GM23338 (cell line): ENCODE measurements at regions not wholly inside any gene's neighbourhood (a gene's known extent, or its start where the extent isn't known, plus 50 kb on each side); places are given as distances from the start of the nearest gene placed in this dataset.

Experiments
- ATAC-seq: fragments of 200-7000 bp; cut with Tn5 transposase; 3 replicates; pipeline ENCODE4 v1.9.1; 2020
- DNase-seq: peaks from one replicate; pipeline ENCODE4 v3.0.0-alpha.2; 2015; ENCODE audit warnings: low spot score
- H2AFZ ChIP-seq: fragments of 200-600 bp; sonication (generic); 2 replicates; pipeline ENCODE4 v1.8.0; 2016; ENCODE audit warnings: antibody characterized with exemption, mild to moderate bottlenecking, moderate library complexity
- H3F3A ChIP-seq: fragments of 200-600 bp; sonication (generic); replicated peaks from 2 replicates; pipeline ENCODE4 v1.8.0; 2017; ENCODE audit warnings: antibody characterized with exemption, mixed run types, low read depth
- H3K27ac ChIP-seq: fragments of 200-600 bp; sonication (generic); 2 replicates; pipeline ENCODE4 v1.6.1; 2016; ENCODE audit warnings: low read depth
- H3K27me3 ChIP-seq: fragments of 200-600 bp; sonication (generic); 2 replicates; pipeline ENCODE4 v1.8.0; 2016; ENCODE audit warnings: mild to moderate bottlenecking, mixed run types, moderate library complexity; ENCODE audit not compliant: insufficient read depth
- H3K36me3 ChIP-seq: fragments of 200-600 bp; sonication (generic); 2 replicates; pipeline ENCODE4 v1.8.0; 2016; ENCODE audit warnings: mild to moderate bottlenecking; ENCODE audit not compliant: insufficient read depth
- H3K4me1 ChIP-seq: fragments of 200-600 bp; sonication (generic); 2 replicates; pipeline ENCODE4 v1.8.0; 2016; ENCODE audit warnings: mild to moderate bottlenecking, moderate library complexity; ENCODE audit not compliant: insufficient read depth
- H3K4me2 ChIP-seq: fragments of 200-600 bp; sonication (generic); 2 replicates; pipeline ENCODE4 v1.7.1; 2017; ENCODE audit warnings: mixed run types
- H3K4me3 ChIP-seq: fragments of 200-600 bp; sonication (generic); 2 replicates; pipeline ENCODE4 v1.6.1; 2016; ENCODE audit warnings: mixed run types
- H3K79me2 ChIP-seq: fragments of 200-600 bp; sonication (generic); replicated peaks from 2 replicates; pipeline ENCODE4 v1.8.0; 2017; ENCODE audit warnings: mild to moderate bottlenecking; ENCODE audit not compliant: insufficient read depth
- H3K9me2 ChIP-seq: fragments of 200-600 bp; sonication (generic); 2 replicates; pipeline ENCODE4 v1.8.0; 2017; ENCODE audit not compliant: insufficient read depth
- H4K20me1 ChIP-seq: fragments of 200-600 bp; sonication (generic); replicated peaks from 2 replicates; pipeline ENCODE4 v1.8.0; 2017; ENCODE audit warnings: mild to moderate bottlenecking; ENCODE audit not compliant: insufficient read depth
- H3K27ac Mint-ChIP-seq: 2 replicates; pipeline ENCODE4 v1.8.0; 2020; ENCODE audit warnings: inconsistent platforms, mild to moderate bottlenecking, moderate library complexity, mixed read lengths
- H3K27me3 Mint-ChIP-seq: 3 replicates; pipeline ENCODE4 v1.8.0; 2022; ENCODE audit warnings: low read depth, mild to moderate bottlenecking, moderate library complexity, mixed read lengths, inconsistent platforms; ENCODE audit not compliant: insufficient read depth, poor library complexity
- H3K36me3 Mint-ChIP-seq: 3 replicates; pipeline ENCODE4 v1.8.0; 2021; ENCODE audit warnings: low read depth, mild to moderate bottlenecking, inconsistent platforms, moderate library complexity, mixed read lengths
- H3K4me1 Mint-ChIP-seq: 3 replicates; pipeline ENCODE4 v1.8.0; 2020; ENCODE audit warnings: mild to moderate bottlenecking, inconsistent platforms, mixed read lengths
- H3K4me3 Mint-ChIP-seq: 3 replicates; pipeline ENCODE4 v1.8.0; 2021; ENCODE audit warnings: moderate library complexity, mild to moderate bottlenecking, inconsistent platforms, mixed read lengths
- H3K9me3 Mint-ChIP-seq: 3 replicates; pipeline ENCODE4 v1.8.0; 2020; ENCODE audit warnings: moderate library complexity, mild to moderate bottlenecking, inconsistent platforms, mixed read lengths
- CREB1 ChIP-seq: fragments of 250-450 bp; sonication (Bioruptor Pico); IDR thresholded peaks from 2 replicates; pipeline ENCODE4 v1.5.0; 2020; ENCODE audit warnings: low read depth, mild to moderate bottlenecking, moderate library complexity
- CTCF ChIP-seq, 2 experiments: fragments of 200-600 bp in 1 of 2; sonication (generic) in 1 of 2; conservative IDR thresholded peaks; 2 replicates each; pipeline versions ENCODE4 v1.5.1 to v1.6.1; 2016 to 2017; ENCODE audit warnings: antibody characterized with exemption in 2 of 2, low read depth in 2 of 2, mild to moderate bottlenecking in 2 of 2, moderate library complexity in 1 of 2
- ETS1 ChIP-seq: IDR thresholded peaks from 2 replicates; pipeline ENCODE4 v1.6.1; 2016; ENCODE audit warnings: antibody characterized with exemption
- EZH2 ChIP-seq: fragments of 200-600 bp; sonication (generic); IDR thresholded peaks from one replicate; pipeline ENCODE4 v1.8.0; 2017; ENCODE audit warnings: antibody characterized with exemption, mild to moderate bottlenecking, low read depth; ENCODE audit not compliant: unreplicated experiment
- JUNB ChIP-seq: IDR thresholded peaks from one replicate; pipeline ENCODE4 v1.6.1; 2016; ENCODE audit warnings: antibody characterized with exemption; ENCODE audit not compliant: unreplicated experiment
- NANOG ChIP-seq: IDR thresholded peaks from 2 replicates; pipeline ENCODE4 v1.6.1; 2016; ENCODE audit warnings: antibody characterized with exemption, borderline replicate concordance
- REST ChIP-seq: IDR thresholded peaks from one replicate; pipeline ENCODE4 v1.6.1; 2018; ENCODE audit warnings: antibody characterized with exemption; ENCODE audit not compliant: unreplicated experiment
- STAT1 ChIP-seq: IDR thresholded peaks from one replicate; pipeline ENCODE4 v1.6.1; 2016; ENCODE audit warnings: antibody characterized with exemption; ENCODE audit not compliant: unreplicated experiment
- ZNF114 ChIP-seq: fragments of 250-450 bp; sonication (Bioruptor Pico); IDR thresholded peaks from 2 replicates; pipeline ENCODE4 v1.5.0; 2020; ENCODE audit warnings: mild to moderate bottlenecking, moderate library complexity
- ZNF331 ChIP-seq: fragments of 250-450 bp; sonication (Bioruptor Pico); IDR thresholded peaks from 2 replicates; pipeline ENCODE4 v1.5.0; 2020; ENCODE audit warnings: low read depth, mild to moderate bottlenecking, moderate library complexity
- ZNF462 ChIP-seq: fragments of 250-450 bp; sonication (Bioruptor Pico); IDR thresholded peaks from 2 replicates; pipeline ENCODE4 v1.5.0; 2020; ENCODE audit warnings: mild to moderate bottlenecking, moderate library complexity

GRCh38 chr2:172357442-172357841, 69.9 kb upstream of the ITGA6 start:
- Histone ChIP-seq H3K36me3 (no peaks in the 10 kb centered on the region), H3K27ac (no peak overlapping the region), H3F3A (no peaks in the 10 kb centered on the region), H3K9me2 (peaks cover 10% of the 10 kb centered on the region), H3K4me1 (no peaks in the 10 kb centered on the region), H2AFZ (peak overlapping the region; percentile 43; the same call in 1 of the 2 replicates), H3K4me2 (no peak overlapping the region), H4K20me1 (no peaks in the 10 kb centered on the region), H3K79me2 (no peaks in the 10 kb centered on the region), H3K4me3 (no peak overlapping the region), H3K27me3 (no peaks in the 10 kb centered on the region)
- TF ChIP-seq NANOG, result no peak
- TF ChIP-seq CTCF (conservative IDR thresholded peaks at IDR 0.05; ENCODE audit: low read depth in 2 of 2), result no peak
- TF ChIP-seq ZNF331, result no peak
- TF ChIP-seq ETS1, result no peak
- no peak for TF ChIP-seq REST
- no peak for TF ChIP-seq ZNF462
- no peak for TF ChIP-seq EZH2
- TF ChIP-seq ZNF114 (CRISPR knock-in tag), result no peak
- TF ChIP-seq CREB1 (CRISPR knock-in tag), result no peak
- TF ChIP-seq STAT1, result no peak
- TF ChIP-seq JUNB, result no peak
- no peaks in the 10 kb centered on the region; the same call in 2 of the 3 replicates for H3K4me1 Mint-ChIP-seq
- ATAC-seq (no peak), DNase-seq (no peak)
- no peak overlapping the region for H3K27ac Mint-ChIP-seq
- peaks cover 5% of the 10 kb centered on the region for H3K27me3 Mint-ChIP-seq
- no peaks in the 10 kb centered on the region; the same call in 2 of the 3 replicates for H3K9me3 Mint-ChIP-seq
- no peaks in the 10 kb centered on the region; the same call in 2 of the 3 replicates for H3K36me3 Mint-ChIP-seq
- no peak overlapping the region for H3K4me3 Mint-ChIP-seq
